ENCODE measurements at regions not wholly inside any gene's neighbourhood (a gene's known extent, or its start where the extent isn't known, plus 50 kb on each side); places are given as distances from the start of the nearest gene placed in this dataset.

- no peak for TF ChIP-seq MAX (IDR thresholded peaks at IDR 0.05)
- no peak for TF ChIP-seq FOXA2 (IDR thresholded peaks at IDR 0.05)
- no peak for TF ChIP-seq RXRA (IDR thresholded peaks at IDR 0.05)
- TF ChIP-seq EGR1 (IDR thresholded peaks at IDR 0.05; ENCODE audit: low read depth in 2 of 2): no peak
- TF ChIP-seq HNF4A (conservative IDR thresholded peaks at IDR 0.05): no peak
- TF ChIP-seq JUND (IDR thresholded peaks at IDR 0.05): no peak
- TF ChIP-seq HNF4G (IDR thresholded peaks at IDR 0.05): no peak
- TF ChIP-seq REST (IDR thresholded peaks at IDR 0.05): no peak
- no peak for TF ChIP-seq ZBTB33 (IDR thresholded peaks at IDR 0.05)
- TF ChIP-seq CTCF (IDR thresholded peaks at IDR 0.05; ENCODE audit: low read depth, low read length, missing input control): no peak
- no peak for TF ChIP-seq ATF3 (IDR thresholded peaks at IDR 0.05)
- TF ChIP-seq TAF1 (conservative IDR thresholded peaks at IDR 0.05): no peak
- no peak for TF ChIP-seq FOXA1 (IDR thresholded peaks at IDR 0.05)
- no peak for TF ChIP-seq RAD21 (IDR thresholded peaks at IDR 0.05)
- 82% methylated on average over 2 of the region's 2 CpGs for WGBS
- H3K27me3 ChIP-seq (ENCODE audit: control insufficient read depth in 4 of 4, insufficient read depth in 4 of 4, low read length in 3 of 4): no peaks in the 10 kb centered on the region
- no peaks in the 10 kb centered on the region for H3K9me3 ChIP-seq (ENCODE audit: control insufficient read depth in 4 of 4, low read length in 3 of 4)
- no peaks in the 10 kb centered on the region for H3K36me3 ChIP-seq (ENCODE audit: control insufficient read depth in 4 of 4, insufficient read depth in 3 of 4, low read depth in 1 of 4, low read length in 3 of 4)
- H3K9ac ChIP-seq (ENCODE audit: low read depth in 1 of 2, low read length in 2 of 2): no peak overlapping the region
- no peak overlapping the region for H3K27ac ChIP-seq (ENCODE audit: low read depth in 1 of 2, low read length in 2 of 2)
- H3K4me3 ChIP-seq (ENCODE audit: low read depth in 1 of 3, low read length in 3 of 3): no peak overlapping the region
- H3K4me1 ChIP-seq (ENCODE audit: control insufficient read depth in 4 of 4, insufficient read depth in 4 of 4, low read length in 3 of 4): no peaks in the 10 kb centered on the region
- no peak for DNase-seq (ENCODE audit: low spot score)
These were observed 510.3 kb upstream of the KLF4 start for GRCh38 chr9:107999890-108000289.

- Histone ChIP-seq H3K27ac (ENCODE audit: low read depth in 1 of 2, low read length in 2 of 2) (no peak overlapping the region), H3K4me3 (ENCODE audit: low read depth in 1 of 3, low read length in 3 of 3) (no peak overlapping the region), H3K36me3 (ENCODE audit: control insufficient read depth in 4 of 4, insufficient read depth in 3 of 4, low read depth in 1 of 4, low read length in 3 of 4) (no peaks in the 10 kb centered on the region), H3K27me3 (ENCODE audit: control insufficient read depth in 4 of 4, insufficient read depth in 4 of 4, low read length in 3 of 4) (no peaks in the 10 kb centered on the region), H3K9ac (ENCODE audit: low read depth in 1 of 2, low read length in 2 of 2) (no peak overlapping the region), H3K9me3 (ENCODE audit: control insufficient read depth in 4 of 4, low read length in 3 of 4) (no peaks in the 10 kb centered on the region), H3K4me1 (ENCODE audit: control insufficient read depth in 4 of 4, insufficient read depth in 4 of 4, low read length in 3 of 4) (no peaks in the 10 kb centered on the region)
- no peak for DNase-seq (ENCODE audit: low spot score)
- WGBS: 26% methylated on average over 5 of the region's 5 CpGs
- no peak for TF ChIP-seq HNF4A (conservative IDR thresholded peaks at IDR 0.05)
- TF ChIP-seq ZBTB33 (IDR thresholded peaks at IDR 0.05): no peak
- no peak for TF ChIP-seq MAX (IDR thresholded peaks at IDR 0.05)
- TF ChIP-seq FOXA2 (IDR thresholded peaks at IDR 0.05): no peak
- no peak for TF ChIP-seq YY1 (IDR thresholded peaks at IDR 0.05)
- TF ChIP-seq GABPA (IDR thresholded peaks at IDR 0.05 in 1 of 2, conservative IDR thresholded peaks at IDR 0.05 in 1 of 2): no peak
- no peak for TF ChIP-seq EGR1 (IDR thresholded peaks at IDR 0.05; ENCODE audit: low read depth in 2 of 2)
- TF ChIP-seq HNF4G (IDR thresholded peaks at IDR 0.05): no peak
- no peak for TF ChIP-seq FOXA1 (IDR thresholded peaks at IDR 0.05)
- TF ChIP-seq CTCF (IDR thresholded peaks at IDR 0.05; ENCODE audit: low read depth, low read length, missing input control): no peak
- TF ChIP-seq JUND (IDR thresholded peaks at IDR 0.05): no peak
- no peak for TF ChIP-seq NR2F2 (IDR thresholded peaks at IDR 0.05)
- TF ChIP-seq RXRA (IDR thresholded peaks at IDR 0.05): no peak
These were observed 509.4 kb upstream of the KLF4 start for GRCh38 chr9:107999011-107999410.
